ENCODE measurements at regions not wholly inside any gene's neighbourhood (a gene's known extent, or its start where the extent isn't known, plus 50 kb on each side); places are given as distances from the start of the nearest gene placed in this dataset.

- no peak for DNase-seq (ENCODE audit: low read depth)
- TF ChIP-seq CTCF (IDR thresholded peaks at IDR 0.05; ENCODE audit: control insufficient read depth, insufficient read depth, low read depth, low read length, missing control alignments), result no peak
- no peak overlapping the region for H3K4me3 ChIP-seq (ENCODE audit: control insufficient read depth, low read depth, low read length)
Measured at GRCh38 chr6:146887447-146888077, 288.8 kb downstream of the ADGB start.

- no peak overlapping the region for H3K4me3 ChIP-seq (ENCODE audit: control insufficient read depth, low read depth, low read length)
- no peak for TF ChIP-seq CTCF (IDR thresholded peaks at IDR 0.05; ENCODE audit: control insufficient read depth, insufficient read depth, low read depth, low read length, missing control alignments)
- DNase-seq (ENCODE audit: low read depth), result no peak
Measured at GRCh38 chr6:146889303-146889702, 290.5 kb downstream of the ADGB start.

GRCh38 chr6:146890172-146890571 is 291.4 kb downstream of the ADGB start:
- DNase-seq (ENCODE audit: low read depth), result no peak
- no peak overlapping the region for H3K4me3 ChIP-seq (ENCODE audit: control insufficient read depth, low read depth, low read length)
- no peak for TF ChIP-seq CTCF (IDR thresholded peaks at IDR 0.05; ENCODE audit: control insufficient read depth, insufficient read depth, low read depth, low read length, missing control alignments)

- no peak for DNase-seq (ENCODE audit: low read depth)
- TF ChIP-seq CTCF (IDR thresholded peaks at IDR 0.05; ENCODE audit: control insufficient read depth, insufficient read depth, low read depth, low read length, missing control alignments), result peak; percentile 30
- no peak overlapping the region for H3K4me3 ChIP-seq (ENCODE audit: control insufficient read depth, low read depth, low read length)
Measured at GRCh38 chr6:146890644-146891434, 292.1 kb downstream of the ADGB start.

GRCh38 chr6:146891615-146892265 is 293.0 kb downstream of the ADGB start:
- DNase-seq (ENCODE audit: low read depth), result no peak
- H3K4me3 ChIP-seq (ENCODE audit: control insufficient read depth, low read depth, low read length), result no peak overlapping the region
- no peak for TF ChIP-seq CTCF (IDR thresholded peaks at IDR 0.05; ENCODE audit: control insufficient read depth, insufficient read depth, low read depth, low read length, missing control alignments)

GRCh38 chr6:146892283-146892612 is 293.5 kb downstream of the ADGB start:
- TF ChIP-seq CTCF (IDR thresholded peaks at IDR 0.05; ENCODE audit: control insufficient read depth, insufficient read depth, low read depth, low read length, missing control alignments), result no peak
- no peak overlapping the region for H3K4me3 ChIP-seq (ENCODE audit: control insufficient read depth, low read depth, low read length)
- DNase-seq (ENCODE audit: low read depth), result no peak
